K562 (cell line): ENCODE measurements at regions not wholly inside any gene's neighbourhood (a gene's known extent, or its start where the extent isn't known, plus 50 kb on each side); places are given as distances from the start of the nearest gene placed in this dataset.

Source experiments
- ATAC-seq: fragments of 200-7000 bp; cut with Tn5 transposase; 3 replicates; pipeline ENCODE4 v1.9.1; 2020; ENCODE audit warnings: moderate library complexity
- BruUV-seq: library from RNA; stranded (reverse); fragments of 400-500 nt; replicated peaks from 2 replicates; lab custom pipeline; 2021; lab: Mats Ljungman, UMichigan
- CTCF ChIA-PET: fragments of 300-600 bp; formaldehyde crosslinking; extraction: SDS; loops from one replicate; lab custom pipeline; 2021; ENCODE audit warnings: low intra/inter-chr PET ratio; lab: Yijun Ruan, JAX
- POLR2A ChIA-PET: fragments of 300-600, 350-650 bp; sonication (Branson Sonifier 250); formaldehyde crosslinking; extraction: SDS; loops from one replicate; lab custom pipeline; 2021; ENCODE audit warnings: antibody characterized with exemption, inconsistent platforms; lab: Yijun Ruan, JAX
- DNase-seq, 4 experiments: peaks; one replicate each; pipeline versions ENCODE4 v3.0.0 to v3.0.0-alpha.2; 2011 to 2018; ENCODE audit warnings: low spot score in 3 of 4, mixed read lengths in 3 of 4; ENCODE audit errors: extremely low read depth in 1 of 4
- FAIRE-seq: peaks from 2 replicates; lab custom pipeline; 2011; peaks lifted over from hg19 to GRCh38; lab: Jason Lieb, UNC
- H2AFZ ChIP-seq: 2 replicates; pipeline ENCODE4 v1.6.0; 2011; ENCODE audit warnings: low read depth, low read length, control low read depth, inconsistent platforms
- H3K27ac ChIP-seq: fragments of 200-600 bp; 3 replicates; pipeline ENCODE4 v1.8.0; 2011; ENCODE audit warnings: low read depth, mild to moderate bottlenecking, control low read depth, inconsistent platforms, low read length, moderate library complexity, mixed read lengths; ENCODE audit errors: extremely low read depth
- H3K27me3 ChIP-seq, 2 experiments: fragments of 300-600 bp in 1 of 2; 2 replicates in 1 of 2; 3 replicates in 1 of 2; pipeline versions ENCODE4 v1.6.0 to v1.8.0; 2011; ENCODE audit warnings: inconsistent platforms in 2 of 2, low read length in 2 of 2, mild to moderate bottlenecking in 1 of 2, mixed read lengths in 1 of 2, moderate library complexity in 1 of 2; ENCODE audit not compliant: control insufficient read depth in 2 of 2, insufficient read depth in 2 of 2
- H3K36me3 ChIP-seq: fragments of 300-600 bp; 3 replicates; pipeline ENCODE4 v1.8.0; 2011; ENCODE audit warnings: mild to moderate bottlenecking, low read length, inconsistent platforms; ENCODE audit not compliant: control insufficient read depth, insufficient read depth
- H3K4me1 ChIP-seq, 2 experiments: fragments of 200-600 bp in 1 of 2; replicated peaks in 1 of 2; 2 replicates in 1 of 2; 3 replicates in 1 of 2; pipeline versions ENCODE4 v1.5.1 to v1.8.0; 2011; ENCODE audit warnings: inconsistent platforms in 2 of 2, low read length in 2 of 2, mild to moderate bottlenecking in 1 of 2, mixed read lengths in 1 of 2, moderate library complexity in 1 of 2; ENCODE audit not compliant: control insufficient read depth in 2 of 2, insufficient read depth in 2 of 2
- H3K4me2 ChIP-seq: 2 replicates; pipeline ENCODE4 v1.6.1; 2011; ENCODE audit warnings: low read length, control low read depth, inconsistent platforms, mixed read lengths; ENCODE audit not compliant: insufficient read depth
- H3K4me3 ChIP-seq: fragments of 200-600 bp; sonication (generic), shearing (Covaris generic); 2 replicates; pipeline ENCODE4 v1.5.1; 2016; ENCODE audit warnings: control low read depth, inconsistent platforms
- H3K79me2 ChIP-seq: fragments of 200-600 bp; 3 replicates; pipeline ENCODE4 v1.8.0; 2011; ENCODE audit warnings: low read length, inconsistent platforms; ENCODE audit not compliant: control insufficient read depth, insufficient read depth
- H3K9ac ChIP-seq, 2 experiments: 2 replicates each; pipeline versions ENCODE4 v1.6.0 to v1.6.1; 2011; ENCODE audit warnings: low read depth in 2 of 2, low read length in 2 of 2, control low read depth in 1 of 2, inconsistent platforms in 1 of 2, mild to moderate bottlenecking in 1 of 2, mixed read lengths in 1 of 2; ENCODE audit not compliant: insufficient read depth in 1 of 2
- H3K9me1 ChIP-seq: one replicate; pipeline ENCODE4 v1.6.0; 2011; ENCODE audit warnings: inconsistent platforms, mild to moderate bottlenecking, low read length, moderate library complexity; ENCODE audit not compliant: control insufficient read depth, insufficient read depth
- H3K9me3 ChIP-seq: replicated peaks from 2 replicates; pipeline ENCODE4 v1.5.1; 2011; ENCODE audit warnings: low read depth, low read length, inconsistent platforms; ENCODE audit not compliant: control insufficient read depth, insufficient read depth
- H4K20me1 ChIP-seq: replicated peaks from 2 replicates; pipeline ENCODE4 v1.6.1; 2011; ENCODE audit warnings: low read length, inconsistent platforms, mixed read lengths; ENCODE audit not compliant: control insufficient read depth, insufficient read depth
- CEBPG ChIP-seq, 3 experiments: fragments of 200-800 bp in 1 of 3; sonication (Bioruptor generic) in 1 of 3; sonication (generic) in 1 of 3; formaldehyde crosslinking in 1 of 3; IDR thresholded peaks in 2 of 3; conservative IDR thresholded peaks in 1 of 3; 2 replicates each; pipeline versions ENCODE4 v1.6.1 to v1.8.0; 2016 to 2022; ENCODE audit warnings: missing compliant biosample characterization in 2 of 3, missing genetic modification characterization in 2 of 3, mild to moderate bottlenecking in 1 of 3, missing genetic modification reagents in 1 of 3
- CHCHD3 ChIP-seq: fragments of 250-450 bp; sonication (Bioruptor Pico); IDR thresholded peaks from 2 replicates; pipeline ENCODE4 v2.1.2; 2022; ENCODE audit warnings: mild to moderate bottlenecking
- CXXC5 ChIP-seq: fragments of 250-450 bp; sonication (Bioruptor Pico); IDR thresholded peaks from 2 replicates; pipeline ENCODE4 v1.8.0; 2022; ENCODE audit warnings: inconsistent platforms, mild to moderate bottlenecking, moderate library complexity
- EP300 ChIP-seq: IDR thresholded peaks from 2 replicates; pipeline ENCODE4 v1.6.1; 2012; ENCODE audit warnings: low read length, improper control_type of control experiment
- HOMEZ ChIP-seq: fragments of 250-450 bp; sonication (Bioruptor Pico); IDR thresholded peaks from 2 replicates; pipeline ENCODE4 v1.4.0; 2020; ENCODE audit warnings: mild to moderate bottlenecking, moderate library complexity
- KDM2B ChIP-seq: fragments of 250-450 bp; sonication (Bioruptor Pico); IDR thresholded peaks from 2 replicates; pipeline ENCODE4 v1.8.0; 2021; ENCODE audit warnings: mild to moderate bottlenecking, moderate library complexity
- MLLT1 ChIP-seq, 2 experiments: fragments of 450-650 bp; IDR thresholded peaks; 2 replicates each; pipeline ENCODE4 v1.6.1; 2016
- POLR2AphosphoS5 ChIP-seq: IDR thresholded peaks from 2 replicates; pipeline ENCODE4 v1.6.1; 2011; ENCODE audit warnings: mild to moderate bottlenecking, low read depth, low read length, moderate library complexity; ENCODE audit not compliant: control insufficient read depth, insufficient read depth
- TAL1 ChIP-seq: fragments of 450-650 bp; IDR thresholded peaks from 2 replicates; pipeline ENCODE4 v1.6.1; 2016; ENCODE audit warnings: mild to moderate bottlenecking
- ZNF174 ChIP-seq: fragments of 250-450 bp; sonication (Bioruptor Pico); IDR thresholded peaks from 2 replicates; pipeline ENCODE4 v1.4.0; 2020; ENCODE audit warnings: mild to moderate bottlenecking
- ZNF431 ChIP-seq: sonication (generic); formaldehyde crosslinking; IDR thresholded peaks from 2 replicates; pipeline ENCODE4 v1.8.0; 2022; ENCODE audit warnings: mild to moderate bottlenecking, missing genetic modification reagents
- WGBS: fragments of 100-300 bp; shearing (Covaris generic); methylation state at CpG from one replicate; pipeline ENCODE4 v1.1.6; 2016; ENCODE audit warnings: low coverage, mixed read lengths; ENCODE audit not compliant: insufficient coverage; ENCODE audit errors: missing lambda C conversion rate; 5-methylcytosine and 5-hydroxymethylcytosine counted together
- in situ Hi-C: fragments of 300-500 bp; cut with MboI; formaldehyde crosslinking; loops from 4 replicates; pipeline ENCODE4 v1.15.0; 2018; ENCODE audit warnings: inconsistent platforms, mixed read lengths
- intact Hi-C: fragments of 100-400 bp; cut with micrococcal nuclease; formaldehyde crosslinking; loops from 2 replicates; pipeline ENCODE4 v1.14.2; 2022

GRCh38 chr5:71945436-71945835, 161.8 kb upstream of the MAP1B start:
- H3K4me2 ChIP-seq: no peak overlapping the region
- ChIA-PET POLR2A (interaction anchor here (0.7 to 0.9 kb wide), 2 partner anchors 12 to 224 kb away, joined by 3 to 4 read pairs; no protein-coding TSS in a partner anchor), CTCF (no interaction called here)
- H4K20me1 ChIP-seq: no peaks in the 10 kb centered on the region
- no peak for ATAC-seq
- H3K9ac ChIP-seq: no peak overlapping the region
- FAIRE-seq: no peak
- H3K4me1 ChIP-seq: no peaks in the 10 kb centered on the region
- H3K27me3 ChIP-seq: peaks cover 6 to 17% of the 10 kb centered on the region in 2 experiments; a peak in 3 of 5 replicates
- DNase-seq: no peak
- 1% methylated on average over 6 of the region's 6 CpGs for WGBS
- H3K27ac ChIP-seq: no peak overlapping the region
- H2AFZ ChIP-seq: no peak overlapping the region
- H3K36me3 ChIP-seq: no peaks in the 10 kb centered on the region
- TF ChIP-seq CEBPG (CRISPR knock-in tag; IDR thresholded peaks at IDR 0.05): no peak
- TF ChIP-seq CEBPG (tag; conservative IDR thresholded peaks at IDR 0.05 in 1 of 2, IDR thresholded peaks at IDR 0.05 in 1 of 2): no peak
- no peak for TF ChIP-seq POLR2AphosphoS5
- no peak for TF ChIP-seq KDM2B (CRISPR knock-in tag)
- no peak for TF ChIP-seq CXXC5 (CRISPR knock-in tag)
- no peak for TF ChIP-seq ZNF431 (CRISPR knock-in tag)
- no peak for TF ChIP-seq MLLT1 (IDR thresholded peaks at IDR 0.05)
- no peak for TF ChIP-seq EP300
- no peak for TF ChIP-seq CHCHD3 (CRISPR knock-in tag)
- no peak for TF ChIP-seq TAL1
- TF ChIP-seq HOMEZ (CRISPR knock-in tag): no peak
- TF ChIP-seq ZNF174 (CRISPR knock-in tag): no peak
- no peaks in the 10 kb centered on the region; the same call in 1 of the 2 replicates for H3K9me3 ChIP-seq
- no TSS peak for BruUV-seq
- no peaks in the 10 kb centered on the region for H3K79me2 ChIP-seq
- no peak overlapping the region for H3K4me3 ChIP-seq
- in situ Hi-C loops (no loop called here), intact Hi-C loops (no loop called here)
- H3K9me1 ChIP-seq: no peaks in the 10 kb centered on the region
